Gastroesophageal sphincter (tissue), 4 donors: ENCODE measurements at regions not wholly inside any gene's neighbourhood (a gene's known extent, or its start where the extent isn't known, plus 50 kb on each side); places are given as distances from the start of the nearest gene placed in this dataset.

ENCODE experiments used
- ATAC-seq: fragments of 150-250 bp; one replicate; pipeline ENCODE4 v1.9.1; 2016; ENCODE audit warnings: mild to moderate bottlenecking, moderate library complexity
- H3K27ac ChIP-seq, 4 donors: fragments of 200-600 bp; sonication (generic) in 3 of 4; 1 replicate in 3 of 4; 2 replicates in 1 of 4; pipeline ENCODE4 v1.5.1; 2016 to 2019
- H3K27me3 ChIP-seq: fragments of 200-600 bp; sonication (generic); one replicate; pipeline ENCODE4 v1.5.1; 2019
- H3K36me3 ChIP-seq, 2 donors: fragments of 200-600 bp; sonication (generic); one replicate each; pipeline ENCODE4 v1.5.1; 2019; ENCODE audit warnings: control low read depth in 1 of 2
- H3K4me1 ChIP-seq, 3 donors: fragments of 200-600 bp; sonication (generic); 1 replicate in 2 of 3; 2 replicates in 1 of 3; pipeline ENCODE4 v1.5.1; 2016 to 2019; ENCODE audit warnings: control low read depth in 2 of 3
- H3K4me3 ChIP-seq, 2 donors: fragments of 200-600 bp; sonication (generic); one replicate each; pipeline ENCODE4 v1.5.1; 2019; ENCODE audit warnings: mild to moderate bottlenecking in 1 of 2, moderate library complexity in 1 of 2
- H3K9me3 ChIP-seq, 3 donors: fragments of 200-600 bp; sonication (generic); one replicate each; pipeline ENCODE4 v1.5.1; 2017 to 2019; ENCODE audit warnings: control low read depth in 2 of 3
- EP300 ChIP-seq: sonication (generic); formaldehyde crosslinking; IDR thresholded peaks from one replicate; pipeline ENCODE4 v1.6.1; 2017; ENCODE audit warnings: antibody characterized with exemption, mild to moderate bottlenecking
- POLR2A ChIP-seq, 2 donors: fragments of 450-650 bp; IDR thresholded peaks; one replicate each; pipeline ENCODE4 v1.6.1; 2017; ENCODE audit warnings: antibody characterized with exemption in 2 of 2, mild to moderate bottlenecking in 2 of 2, moderate library complexity in 1 of 2
- POLR2AphosphoS5 ChIP-seq: sonication (generic); formaldehyde crosslinking; IDR thresholded peaks from one replicate; pipeline ENCODE4 v1.6.1; 2017; ENCODE audit warnings: antibody characterized with exemption
- WGBS, 2 donors: methylation state at CpG; one replicate each; pipeline ENCODE4 v1.1.5; 2018; ENCODE audit warnings: low coverage in 1 of 2; 5-methylcytosine and 5-hydroxymethylcytosine counted together
- TF ChIP-seq, protein P1 (sequence below), 4 experiments: fragments of 200-600 bp in 2 of 4; fragments of 450-650 bp in 2 of 4; sonication (generic) in 1 of 4; IDR thresholded peaks; one replicate each; pipeline ENCODE4 v1.5.1; 2017 to 2019; ENCODE audit warnings: antibody characterized with exemption in 4 of 4, mild to moderate bottlenecking in 2 of 4, moderate library complexity in 2 of 4

DNA sequence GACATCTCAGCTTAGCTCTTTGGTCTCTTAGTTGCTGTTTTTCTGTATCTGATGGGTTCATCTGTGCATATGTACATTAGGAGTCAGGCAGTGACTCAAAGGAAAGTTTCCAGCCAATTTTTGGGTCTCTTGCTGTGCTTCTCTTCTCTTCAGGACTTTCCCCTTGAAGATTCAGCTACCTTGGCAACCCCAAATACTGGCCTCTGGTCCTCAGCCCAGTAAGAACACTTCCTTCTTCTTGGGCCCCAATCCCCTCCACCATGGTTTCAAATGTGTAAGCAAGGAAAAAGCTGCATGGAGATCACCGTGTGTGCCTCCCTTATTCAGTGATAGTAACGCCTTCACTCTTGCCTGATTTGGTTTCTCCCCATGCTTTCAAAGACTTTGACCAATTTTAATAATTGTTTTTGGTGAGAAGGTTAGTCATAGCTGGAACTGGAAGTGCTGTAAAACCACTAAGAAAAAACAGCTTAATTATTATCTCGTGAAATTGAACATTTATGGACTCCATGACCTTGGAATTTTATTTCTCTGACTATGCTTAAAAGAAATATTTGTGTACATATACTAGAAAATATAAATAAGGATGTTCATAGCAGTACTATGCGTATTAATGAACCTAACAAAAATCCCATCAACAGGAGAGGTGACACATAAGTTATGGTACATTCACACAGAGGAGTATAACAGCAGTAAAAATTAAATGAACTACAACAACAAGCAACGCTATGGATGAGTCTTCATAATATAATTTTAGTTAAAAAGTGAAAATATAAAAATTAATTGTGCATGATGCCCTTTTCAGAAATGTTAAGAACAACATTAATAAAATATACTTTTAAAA lies 125.3 kb upstream of the BCL6 start:
- H3K27ac ChIP-seq: no peak overlapping the region
- WGBS, 2 donors: 90% methylated on average over 4 to 5 of the region's 5 CpGs
- no peak for ATAC-seq
- no peaks in the 10 kb centered on the region for H3K27me3 ChIP-seq
- no peak for TF ChIP-seq POLR2AphosphoS5
- no peaks in the 10 kb centered on the region for H3K36me3 ChIP-seq
- no peaks in the 10 kb centered on the region for H3K4me1 ChIP-seq
- H3K9me3 ChIP-seq: no peaks in the 10 kb centered on the region
- no peak overlapping the region for H3K4me3 ChIP-seq

DNA sequence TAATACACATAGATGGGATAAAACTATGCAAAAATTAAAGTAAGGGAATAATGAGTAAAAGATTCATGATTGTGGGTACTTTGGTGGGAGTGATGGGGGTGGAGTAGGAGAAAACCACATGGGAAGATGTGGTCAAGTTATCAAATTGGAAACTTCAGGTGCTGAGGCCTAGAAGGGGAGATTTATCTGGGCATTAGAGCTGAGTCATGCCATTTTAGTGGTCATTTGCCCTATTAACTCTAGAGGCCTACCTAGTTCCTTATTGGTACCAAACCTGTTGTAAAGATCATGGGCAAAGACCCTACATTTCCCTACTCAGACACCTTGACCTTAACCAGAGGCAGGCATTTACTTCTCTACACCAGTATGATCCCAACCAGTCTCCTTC lies 125.9 kb upstream of the BCL6 start:
- ATAC-seq: no peak
- no peaks in the 10 kb centered on the region for H3K4me1 ChIP-seq
- H3K4me3 ChIP-seq: no peak overlapping the region
- H3K9me3 ChIP-seq: no peaks in the 10 kb centered on the region
- H3K36me3 ChIP-seq: no peaks in the 10 kb centered on the region
- H3K27ac ChIP-seq: no peak overlapping the region
- TF ChIP-seq, protein P1, sequence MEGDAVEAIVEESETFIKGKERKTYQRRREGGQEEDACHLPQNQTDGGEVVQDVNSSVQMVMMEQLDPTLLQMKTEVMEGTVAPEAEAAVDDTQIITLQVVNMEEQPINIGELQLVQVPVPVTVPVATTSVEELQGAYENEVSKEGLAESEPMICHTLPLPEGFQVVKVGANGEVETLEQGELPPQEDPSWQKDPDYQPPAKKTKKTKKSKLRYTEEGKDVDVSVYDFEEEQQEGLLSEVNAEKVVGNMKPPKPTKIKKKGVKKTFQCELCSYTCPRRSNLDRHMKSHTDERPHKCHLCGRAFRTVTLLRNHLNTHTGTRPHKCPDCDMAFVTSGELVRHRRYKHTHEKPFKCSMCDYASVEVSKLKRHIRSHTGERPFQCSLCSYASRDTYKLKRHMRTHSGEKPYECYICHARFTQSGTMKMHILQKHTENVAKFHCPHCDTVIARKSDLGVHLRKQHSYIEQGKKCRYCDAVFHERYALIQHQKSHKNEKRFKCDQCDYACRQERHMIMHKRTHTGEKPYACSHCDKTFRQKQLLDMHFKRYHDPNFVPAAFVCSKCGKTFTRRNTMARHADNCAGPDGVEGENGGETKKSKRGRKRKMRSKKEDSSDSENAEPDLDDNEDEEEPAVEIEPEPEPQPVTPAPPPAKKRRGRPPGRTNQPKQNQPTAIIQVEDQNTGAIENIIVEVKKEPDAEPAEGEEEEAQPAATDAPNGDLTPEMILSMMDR (IDR thresholded peaks at IDR 0.05): no peak
- TF ChIP-seq POLR2AphosphoS5 (no peak), EP300 (no peak), POLR2A (IDR thresholded peaks at IDR 0.05) (no peak)
- no peaks in the 10 kb centered on the region for H3K27me3 ChIP-seq

DNA sequence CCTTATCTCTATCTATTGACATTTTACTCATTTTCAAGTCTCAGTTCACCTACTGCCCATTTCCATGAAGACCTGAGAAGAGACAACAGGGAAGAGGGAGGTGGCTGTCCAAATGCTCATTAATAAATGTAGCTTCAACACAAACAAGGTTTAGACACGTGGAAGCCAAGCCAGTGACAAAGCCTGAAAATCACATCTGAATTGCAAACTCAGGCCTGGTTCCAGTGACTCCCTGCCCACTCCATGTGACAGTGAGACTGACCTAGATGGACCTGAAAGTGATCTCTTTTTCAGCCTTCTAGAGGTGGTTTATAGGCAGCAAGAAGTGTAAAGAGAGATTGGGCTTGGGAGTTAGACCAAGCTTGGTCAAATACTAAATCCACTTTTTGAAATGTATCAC lies 126.6 kb upstream of the BCL6 start:
- no peak for ATAC-seq
- H3K27me3 ChIP-seq: no peaks in the 10 kb centered on the region
- H3K36me3 ChIP-seq: no peaks in the 10 kb centered on the region
- no peak overlapping the region for H3K27ac ChIP-seq
- H3K9me3 ChIP-seq: no peaks in the 10 kb centered on the region
- H3K4me3 ChIP-seq: no peak overlapping the region
- TF ChIP-seq, protein P1 (IDR thresholded peaks at IDR 0.05): no peak
- TF ChIP-seq POLR2A (IDR thresholded peaks at IDR 0.05): no peak
- TF ChIP-seq POLR2AphosphoS5: no peak
- TF ChIP-seq EP300: no peak
- no CpG with 5 or more reads among the region's 1 CpG for WGBS, 2 donors
- H3K4me1 ChIP-seq: no peaks in the 10 kb centered on the region

DNA sequence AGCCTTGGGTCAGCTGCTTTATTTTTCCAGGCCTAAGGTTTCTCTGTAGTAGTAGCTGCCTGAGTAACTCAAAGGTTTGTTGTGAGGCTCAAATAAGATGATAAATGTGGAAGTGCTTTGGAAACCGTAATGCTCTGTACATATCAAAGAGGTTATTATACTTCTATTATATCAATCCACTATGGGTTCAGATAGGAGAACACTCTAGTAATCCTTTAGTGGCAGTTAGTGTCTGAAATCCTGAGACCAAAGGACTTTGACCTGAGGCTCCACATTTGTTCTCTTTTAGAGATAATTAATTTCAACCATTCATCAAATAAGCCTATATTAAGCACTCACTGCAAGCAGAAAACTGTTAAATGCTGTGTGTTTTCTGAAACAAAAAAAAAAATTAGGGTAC lies 128.6 kb upstream of the BCL6 start:
- H3K4me1 ChIP-seq: no peaks in the 10 kb centered on the region
- no peak overlapping the region for H3K4me3 ChIP-seq
- no peaks in the 10 kb centered on the region for H3K9me3 ChIP-seq
- ATAC-seq: no peak
- H3K36me3 ChIP-seq: no peaks in the 10 kb centered on the region
- H3K27me3 ChIP-seq: no peaks in the 10 kb centered on the region
- no peak overlapping the region for H3K27ac ChIP-seq
- TF ChIP-seq POLR2A (IDR thresholded peaks at IDR 0.05) (no peak), POLR2AphosphoS5 (no peak), EP300 (no peak)
- TF ChIP-seq, protein P1 (IDR thresholded peaks at IDR 0.05): no peak
- WGBS, 2 donors: 89% methylated on average over 1 of the region's 1 CpG; no CpG with 5 or more reads in 1 of the 2 donors

DNA sequence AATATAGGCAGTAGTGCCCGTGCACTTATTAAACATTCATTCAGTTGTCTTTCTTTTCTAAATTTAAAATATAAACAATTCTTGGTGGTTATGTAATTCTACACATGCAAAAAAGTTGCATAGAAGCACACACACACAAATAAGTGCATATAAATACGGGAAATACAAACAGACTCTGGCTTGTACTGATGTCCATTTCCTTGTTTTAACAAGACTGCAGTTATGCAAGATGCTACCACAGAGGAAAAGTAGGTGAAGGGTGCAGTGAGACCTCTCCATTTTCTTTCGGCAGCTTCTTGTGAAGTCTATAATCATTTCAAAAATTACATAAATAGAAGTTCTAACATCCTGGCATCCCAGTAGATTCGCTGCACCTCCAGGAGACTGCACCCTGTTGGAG lies 130.6 kb upstream of the BCL6 start:
- Histone ChIP-seq H3K4me1 (no peaks in the 10 kb centered on the region), H3K36me3 (no peaks in the 10 kb centered on the region), H3K4me3 (no peak overlapping the region), H3K9me3 (no peaks in the 10 kb centered on the region), H3K27ac (no peak overlapping the region), H3K27me3 (no peaks in the 10 kb centered on the region)
- 84 to 93% methylated on average over 4 of the region's 4 CpGs for WGBS, 2 donors
- no peak for ATAC-seq
- TF ChIP-seq POLR2A (IDR thresholded peaks at IDR 0.05) (no peak), POLR2AphosphoS5 (no peak), EP300 (no peak)
- TF ChIP-seq, protein P1 (IDR thresholded peaks at IDR 0.05): no peak
